ENCODE measurements at regions not wholly inside any gene's neighbourhood (a gene's known extent, or its start where the extent isn't known, plus 50 kb on each side); places are given as distances from the start of the nearest gene placed in this dataset.
"Not testable (repeated sequence)": the region's sequence is repeated elsewhere in the genome, so short reads cannot be mapped to it uniquely, and the experiment has no call there.

GRCh38 chr1:211194826-211195225 lies 60.9 kb upstream of the KCNH1 start:
- Histone ChIP-seq H3K36me3 (ENCODE audit: control insufficient read depth in 2 of 2, insufficient read depth in 1 of 2, low read length in 2 of 2) (no peaks in the 10 kb centered on the region), H3K4me1 (ENCODE audit: control insufficient read depth, insufficient read depth, low read length) (no peaks in the 10 kb centered on the region), H3K9me3 (ENCODE audit: control insufficient read depth, insufficient read depth, low read depth, low read length) (no peaks in the 10 kb centered on the region), H3K4me3 (ENCODE audit: low read depth, low read length) (no peak overlapping the region), H3K27ac (ENCODE audit: extremely low read depth, low read depth, low read length) (no peak overlapping the region)
- TF ChIP-seq ZNF677 (tag by site-specific recombination; IDR thresholded peaks at IDR 0.05), result no peak
- no peak for TF ChIP-seq ZNF148 (tag by site-specific recombination; IDR thresholded peaks at IDR 0.05; ENCODE audit: borderline replicate concordance)
- POLR2A ChIA-PET, result no interaction called here
- CTCF ChIA-PET, result no interaction called here

- Histone ChIP-seq H3K36me3 (ENCODE audit: control insufficient read depth in 2 of 2, insufficient read depth in 1 of 2, low read length in 2 of 2) (no peaks in the 10 kb centered on the region), H3K4me1 (ENCODE audit: control insufficient read depth, insufficient read depth, low read length) (no peaks in the 10 kb centered on the region), H3K9me3 (ENCODE audit: control insufficient read depth, insufficient read depth, low read depth, low read length) (no peaks in the 10 kb centered on the region), H3K27ac (ENCODE audit: extremely low read depth, low read depth, low read length) (no peak overlapping the region), H3K4me3 (ENCODE audit: low read depth, low read length) (no peak overlapping the region)
- ChIA-PET CTCF (interaction anchor here (0.7 kb wide), 1 partner anchor 1644 kb away, joined by 7 read pairs; no protein-coding TSS in a partner anchor), POLR2A (no interaction called here)
- TF ChIP-seq ZNF221 (tag by site-specific recombination; IDR thresholded peaks at IDR 0.05; ENCODE audit: borderline replicate concordance) (no peak), ZBTB6 (tag by site-specific recombination; IDR thresholded peaks at IDR 0.05) (no peak), ZNF302 (tag by site-specific recombination; IDR thresholded peaks at IDR 0.05; ENCODE audit: low read depth) (no peak), YY2 (tag by site-specific recombination; IDR thresholded peaks at IDR 0.05) (no peak)
These were observed 58.3 kb upstream of the KCNH1 start for GRCh38 chr1:211192227-211192626.

GRCh38 chr1:211188721-211189120 lies 54.8 kb upstream of the KCNH1 start:
- H3K4me3 ChIP-seq (ENCODE audit: low read depth, low read length); H3K9me3 ChIP-seq (ENCODE audit: control insufficient read depth, insufficient read depth, low read depth, low read length); H3K4me1 ChIP-seq (ENCODE audit: control insufficient read depth, insufficient read depth, low read length); H3K36me3 ChIP-seq (ENCODE audit: control insufficient read depth in 2 of 2, insufficient read depth in 1 of 2, low read length in 2 of 2); CTCF ChIA-PET; H3K27ac ChIP-seq (ENCODE audit: extremely low read depth, low read depth, low read length); POLR2A ChIA-PET: not testable (repeated sequence)

GRCh38 chr1:211183747-211184313 lies 49.9 kb upstream of the KCNH1 start:
- ChIA-PET POLR2A (no interaction called here), CTCF (interaction anchor here (0.5 to 0.6 kb wide), 2 partner anchors 286 to 474 kb away, joined by 3 to 5 read pairs; no protein-coding TSS in a partner anchor)
- no peak overlapping the region for H3K27ac ChIP-seq (ENCODE audit: extremely low read depth, low read depth, low read length)
- TF ChIP-seq ZNF791 (tag by site-specific recombination; IDR thresholded peaks at IDR 0.05) (no peak), ZNF10 (tag by site-specific recombination; IDR thresholded peaks at IDR 0.05) (no peak), ZNF48 (tag by site-specific recombination; IDR thresholded peaks at IDR 0.05) (no peak), REPIN1 (tag by site-specific recombination; IDR thresholded peaks at IDR 0.05; ENCODE audit: low read depth) (no peak), ZNF335 (tag by site-specific recombination; conservative IDR thresholded peaks at IDR 0.05) (no peak), ZNF639 (tag by site-specific recombination; IDR thresholded peaks at IDR 0.05) (no peak), ELK4 (IDR thresholded peaks at IDR 0.05; ENCODE audit: borderline replicate concordance, low read depth, low read length) (no peak), ZNF354C (tag by site-specific recombination; IDR thresholded peaks at IDR 0.05; ENCODE audit: borderline replicate concordance, low read depth) (no peak), ZNF26 (tag by site-specific recombination; IDR thresholded peaks at IDR 0.05) (no peak), ZNF580 (tag by site-specific recombination; IDR thresholded peaks at IDR 0.05) (no peak), KLF16 (tag by site-specific recombination; IDR thresholded peaks at IDR 0.05) (no peak), ZSCAN4 (tag by site-specific recombination; IDR thresholded peaks at IDR 0.05) (no peak)

More at GRCh38 chr1:211183747-211184313, 49.9 kb upstream of the KCNH1 start:
- Histone ChIP-seq H3K9me3 (ENCODE audit: control insufficient read depth, insufficient read depth, low read depth, low read length) (no peaks in the 10 kb centered on the region), H3K4me1 (ENCODE audit: control insufficient read depth, insufficient read depth, low read length) (no peaks in the 10 kb centered on the region), H3K36me3 (ENCODE audit: control insufficient read depth in 2 of 2, insufficient read depth in 1 of 2, low read length in 2 of 2) (no peaks in the 10 kb centered on the region), H3K4me3 (ENCODE audit: low read depth, low read length) (no peak overlapping the region)
